Fibroblast of the aortic adventitia (primary cell): ENCODE measurements at regions not wholly inside any gene's neighbourhood (a gene's known extent, or its start where the extent isn't known, plus 50 kb on each side); places are given as distances from the start of the nearest gene placed in this dataset.

Source experiments
- DNase-seq: peaks from one replicate; pipeline ENCODE4 v3.0.0-alpha.2; 2010; ENCODE audit warnings: low read depth
- H3K4me3 ChIP-seq: 2 replicates; pipeline ENCODE4 v1.5.1; 2011; ENCODE audit warnings: low read depth, mild to moderate bottlenecking, control low read depth, low read length, moderate library complexity
- CTCF ChIP-seq: IDR thresholded peaks from 2 replicates; pipeline ENCODE4 v1.5.1; 2011; ENCODE audit warnings: mild to moderate bottlenecking, low read length, control low read depth, inconsistent platforms; ENCODE audit not compliant: insufficient read depth

GRCh38 chr3:40593351-40593750, 68.6 kb downstream of the ZNF621 start:
- H3K4me3 ChIP-seq, result no peak overlapping the region
- DNase-seq, result no peak
- TF ChIP-seq CTCF, result no peak

GRCh38 chr3:40597441-40597840, 72.7 kb downstream of the ZNF621 start:
- no peak for DNase-seq
- no peak for TF ChIP-seq CTCF
- H3K4me3 ChIP-seq, result no peak overlapping the region

DNA sequence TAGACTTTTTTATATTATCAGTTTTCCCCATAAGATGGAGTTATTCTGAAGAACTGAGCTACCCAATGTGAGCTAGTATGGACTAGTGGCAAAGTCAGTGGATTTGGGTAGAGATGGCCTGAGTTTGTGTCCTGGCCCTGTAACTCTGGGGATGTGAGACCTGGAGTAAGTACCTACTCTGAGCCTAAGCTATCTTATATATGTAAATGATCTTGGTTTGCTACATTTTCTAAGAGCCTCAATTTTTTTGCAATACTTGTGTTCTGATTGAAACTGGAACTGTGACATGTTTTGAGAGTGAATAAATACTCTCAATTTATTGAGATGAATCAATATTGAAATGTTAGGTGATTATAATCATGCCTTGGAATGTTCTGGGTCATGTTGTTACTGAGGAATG, 73.6 kb downstream of the ZNF621 start:
- DNase-seq, result no peak
- H3K4me3 ChIP-seq, result no peak overlapping the region
- no peak for TF ChIP-seq CTCF

GRCh38 chr3:40598962-40599361, 74.2 kb downstream of the ZNF621 start:
- no peak for TF ChIP-seq CTCF
- DNase-seq, result no peak
- no peak overlapping the region for H3K4me3 ChIP-seq

- no peak overlapping the region for H3K4me3 ChIP-seq
- no peak for TF ChIP-seq CTCF
- DNase-seq, result peak; percentile 15
Measured at GRCh38 chr3:40602778-40603385, 78.1 kb downstream of the ZNF621 start.

DNA sequence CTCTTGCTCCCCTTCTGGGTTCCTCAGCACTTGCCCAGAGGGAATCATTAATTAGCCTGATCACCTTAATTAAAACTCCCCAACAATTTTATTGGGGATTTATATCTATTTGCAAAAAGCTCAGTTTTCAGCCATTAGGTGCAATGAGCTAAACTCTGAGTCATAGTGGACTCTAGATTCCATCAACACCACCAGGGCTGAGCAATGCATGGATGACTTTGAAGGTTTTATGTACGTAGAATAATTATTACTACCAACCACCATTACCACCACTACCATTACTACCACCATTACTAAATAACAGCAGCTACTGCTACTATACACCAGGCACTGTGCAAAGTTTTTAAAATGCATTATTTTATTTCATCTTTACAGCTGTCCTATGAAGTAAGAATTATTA, 81.2 kb downstream of the ZNF621 start:
- no peak overlapping the region for H3K4me3 ChIP-seq
- TF ChIP-seq CTCF, result no peak
- no peak for DNase-seq

GRCh38 chr3:40608091-40608490, 83.3 kb downstream of the ZNF621 start:
- DNase-seq, result no peak
- no peak for TF ChIP-seq CTCF
- no peak overlapping the region for H3K4me3 ChIP-seq
